ENCODE measurements at regions not wholly inside any gene's neighbourhood (a gene's known extent, or its start where the extent isn't known, plus 50 kb on each side); places are given as distances from the start of the nearest gene placed in this dataset.

GRCh38 chr4:125836597-125837195, 521.9 kb downstream of the FAT4 start:
- Mint-ChIP-seq H3K36me3 (ENCODE audit: low read depth) (no peaks in the 10 kb centered on the region), H3K4me3 (no peak overlapping the region), H3K27ac (ENCODE audit: unreplicated experiment) (no peak overlapping the region), H3K9me3 (no peaks in the 10 kb centered on the region), H3K4me1 (peaks cover 5% of the 10 kb centered on the region), H3K27me3 (ENCODE audit: low read depth) (no peaks in the 10 kb centered on the region)
- no peak for TF ChIP-seq CTCF (conservative IDR thresholded peaks at IDR 0.05)
- DNase-seq (ENCODE audit: low read depth, low spot score): no peak

DNA sequence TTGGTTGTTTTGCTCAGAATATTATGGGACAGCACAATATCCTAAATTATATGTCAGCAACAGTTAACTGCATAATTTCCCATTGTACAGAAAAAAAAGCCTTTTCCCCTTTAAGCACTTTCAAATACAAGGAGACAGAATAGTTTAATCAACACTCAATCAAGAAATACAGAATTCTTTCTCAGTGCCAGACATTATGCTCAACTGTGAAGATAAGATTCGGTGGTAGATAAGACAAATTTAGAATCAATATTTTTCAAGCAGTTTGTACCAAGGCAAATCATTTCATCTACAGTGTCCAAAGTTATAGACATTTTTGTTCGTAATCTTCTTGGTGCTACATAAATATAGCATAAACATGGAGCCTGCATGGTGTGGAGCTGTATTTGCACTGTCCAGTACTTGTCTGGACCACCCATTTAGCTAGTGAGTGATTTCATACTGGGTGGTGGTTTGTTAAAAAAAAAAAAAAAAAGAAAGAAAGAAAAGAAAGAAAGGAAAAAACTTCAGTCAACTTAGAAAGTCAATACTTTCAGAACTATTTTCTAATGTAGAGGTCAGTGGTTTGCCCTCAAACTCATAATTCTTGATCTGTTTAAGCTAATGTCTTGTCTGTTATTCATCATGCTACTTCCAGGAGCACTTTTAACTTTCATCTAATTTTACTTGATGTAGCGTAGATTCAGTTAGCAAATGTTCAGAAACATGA, 522.9 kb downstream of the FAT4 start:
- Mint-ChIP-seq H3K36me3 (ENCODE audit: low read depth) (no peaks in the 10 kb centered on the region), H3K9me3 (no peaks in the 10 kb centered on the region), H3K4me3 (no peak overlapping the region), H3K27me3 (ENCODE audit: low read depth) (no peaks in the 10 kb centered on the region), H3K4me1 (peaks cover 5% of the 10 kb centered on the region), H3K27ac (ENCODE audit: unreplicated experiment) (no peak overlapping the region)
- no peak for DNase-seq (ENCODE audit: low read depth, low spot score)
- TF ChIP-seq CTCF (conservative IDR thresholded peaks at IDR 0.05): no peak

DNA sequence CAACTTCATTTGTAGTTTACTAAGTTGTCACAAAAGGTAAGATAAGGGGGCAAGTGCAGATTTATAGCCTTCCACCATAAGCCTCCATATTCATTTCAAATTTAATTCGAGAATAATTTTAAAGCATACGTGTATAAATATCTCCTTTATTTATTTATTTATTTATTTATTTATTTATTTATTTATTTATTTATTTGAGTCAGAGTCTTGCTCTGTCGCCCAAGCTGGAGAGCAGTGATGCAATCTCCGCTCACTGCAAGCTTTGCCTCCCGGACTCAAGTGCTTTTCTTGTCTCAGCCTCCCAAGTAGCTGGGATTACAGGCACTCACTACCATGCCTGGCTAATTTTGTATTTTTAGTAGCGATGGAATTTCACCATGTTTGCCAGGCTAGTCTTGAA, 523.4 kb downstream of the FAT4 start:
- Mint-ChIP-seq H3K36me3 (ENCODE audit: low read depth) (no peaks in the 10 kb centered on the region), H3K27me3 (ENCODE audit: low read depth) (no peaks in the 10 kb centered on the region), H3K4me3 (no peak overlapping the region), H3K4me1 (peaks cover 5% of the 10 kb centered on the region), H3K9me3 (no peaks in the 10 kb centered on the region), H3K27ac (ENCODE audit: unreplicated experiment) (no peak overlapping the region)
- no peak for DNase-seq (ENCODE audit: low read depth, low spot score)
- no peak for TF ChIP-seq CTCF (conservative IDR thresholded peaks at IDR 0.05)

DNA sequence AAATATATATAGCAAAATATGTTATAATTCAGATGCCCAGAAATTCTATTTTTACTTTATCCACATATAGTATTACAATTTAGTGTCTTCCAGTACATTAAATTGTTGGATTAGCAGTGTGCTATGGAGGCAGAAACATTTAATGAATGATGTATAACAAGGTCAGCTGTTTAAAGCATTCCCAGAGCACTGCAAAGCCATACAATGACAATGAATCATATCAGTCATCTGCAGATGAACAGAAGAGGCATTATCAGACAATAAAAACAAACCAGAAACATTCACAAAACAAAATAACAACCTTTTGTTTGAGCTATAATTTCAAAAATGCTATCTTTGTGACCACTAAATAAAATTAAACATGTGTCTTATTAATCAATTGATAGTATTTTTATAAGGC, 524.2 kb downstream of the FAT4 start:
- no peak overlapping the region for H3K4me3 Mint-ChIP-seq
- H3K36me3 Mint-ChIP-seq (ENCODE audit: low read depth): no peaks in the 10 kb centered on the region
- H3K27ac Mint-ChIP-seq (ENCODE audit: unreplicated experiment): no peak overlapping the region
- no peak for DNase-seq (ENCODE audit: low read depth, low spot score)
- TF ChIP-seq CTCF (conservative IDR thresholded peaks at IDR 0.05): no peak
- peaks cover 5% of the 10 kb centered on the region for H3K4me1 Mint-ChIP-seq
- H3K9me3 Mint-ChIP-seq: no peaks in the 10 kb centered on the region
- H3K27me3 Mint-ChIP-seq (ENCODE audit: low read depth): no peaks in the 10 kb centered on the region

- Mint-ChIP-seq H3K27ac (ENCODE audit: unreplicated experiment) (no peak overlapping the region), H3K9me3 (no peaks in the 10 kb centered on the region)
- DNase-seq (ENCODE audit: low read depth, low spot score): no peak
Measured at GRCh38 chr4:125843947-125844346, 529.2 kb downstream of the FAT4 start.

More at GRCh38 chr4:125843947-125844346, 529.2 kb downstream of the FAT4 start:
- Mint-ChIP-seq H3K36me3 (ENCODE audit: low read depth) (no peaks in the 10 kb centered on the region), H3K4me1 (peaks cover 2% of the 10 kb centered on the region), H3K27me3 (ENCODE audit: low read depth) (no peaks in the 10 kb centered on the region), H3K4me3 (no peak overlapping the region)
- no peak for TF ChIP-seq CTCF (conservative IDR thresholded peaks at IDR 0.05)

All from neural crest cell (in vitro differentiated cells).